ENCODE measurements at regions not wholly inside any gene's neighbourhood (a gene's known extent, or its start where the extent isn't known, plus 50 kb on each side); places are given as distances from the start of the nearest gene placed in this dataset.

DNA sequence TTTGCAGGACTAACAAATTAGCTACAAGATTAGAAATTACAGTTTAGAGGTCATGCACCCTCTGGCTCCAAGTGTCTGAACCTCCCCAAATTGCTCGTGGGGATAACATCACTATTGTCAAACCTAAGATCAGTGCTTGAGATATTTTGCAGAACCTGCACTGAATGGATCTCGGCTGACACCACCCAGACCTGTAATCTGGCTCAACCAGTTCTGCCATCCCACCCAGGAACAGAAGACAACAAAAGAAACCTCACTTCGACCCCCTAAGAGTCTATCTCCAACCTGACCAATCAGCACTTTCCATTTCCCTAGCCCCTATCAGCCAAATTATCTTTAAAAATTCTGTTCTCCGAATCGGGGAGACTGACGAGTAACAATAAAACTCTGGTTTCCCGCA lies 318.7 kb downstream of the NAP1L3 start:
- TF ChIP-seq MEF2A (IDR thresholded peaks at IDR 0.05; ENCODE audit: borderline replicate concordance, low read depth), result no peak
- TF ChIP-seq, protein P1, sequence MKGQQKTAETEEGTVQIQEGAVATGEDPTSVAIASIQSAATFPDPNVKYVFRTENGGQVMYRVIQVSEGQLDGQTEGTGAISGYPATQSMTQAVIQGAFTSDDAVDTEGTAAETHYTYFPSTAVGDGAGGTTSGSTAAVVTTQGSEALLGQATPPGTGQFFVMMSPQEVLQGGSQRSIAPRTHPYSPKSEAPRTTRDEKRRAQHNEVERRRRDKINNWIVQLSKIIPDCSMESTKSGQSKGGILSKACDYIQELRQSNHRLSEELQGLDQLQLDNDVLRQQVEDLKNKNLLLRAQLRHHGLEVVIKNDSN (IDR thresholded peaks at IDR 0.05; ENCODE audit: borderline replicate concordance, low read depth), result no peak

All from SK-N-SH (cell line).